Transverse colon (tissue), 3 donors: ENCODE measurements at regions not wholly inside any gene's neighbourhood (a gene's known extent, or its start where the extent isn't known, plus 50 kb on each side); places are given as distances from the start of the nearest gene placed in this dataset.

Experiments
- EP300 ChIP-seq: sonication (generic); formaldehyde crosslinking; IDR thresholded peaks from one replicate; pipeline ENCODE4 v1.6.1; 2017; ENCODE audit warnings: antibody characterized with exemption, low read depth
- POLR2A ChIP-seq: fragments of 450-650 bp; IDR thresholded peaks from one replicate; pipeline ENCODE4 v1.6.1; 2016; ENCODE audit warnings: antibody characterized with exemption, mild to moderate bottlenecking, moderate library complexity
- TF ChIP-seq, protein P1 (sequence below), 5 experiments: fragments of 200-600 bp in 3 of 5; fragments of 450-650 bp in 2 of 5; sonication (generic) in 3 of 5; IDR thresholded peaks; 1 replicate in 2 of 5; 2 replicates in 3 of 5; pipeline ENCODE4 v1.5.1; 2016 to 2017; ENCODE audit warnings: antibody characterized with exemption in 5 of 5, inconsistent platforms in 3 of 5, mild to moderate bottlenecking in 2 of 5, moderate library complexity in 1 of 5

DNA sequence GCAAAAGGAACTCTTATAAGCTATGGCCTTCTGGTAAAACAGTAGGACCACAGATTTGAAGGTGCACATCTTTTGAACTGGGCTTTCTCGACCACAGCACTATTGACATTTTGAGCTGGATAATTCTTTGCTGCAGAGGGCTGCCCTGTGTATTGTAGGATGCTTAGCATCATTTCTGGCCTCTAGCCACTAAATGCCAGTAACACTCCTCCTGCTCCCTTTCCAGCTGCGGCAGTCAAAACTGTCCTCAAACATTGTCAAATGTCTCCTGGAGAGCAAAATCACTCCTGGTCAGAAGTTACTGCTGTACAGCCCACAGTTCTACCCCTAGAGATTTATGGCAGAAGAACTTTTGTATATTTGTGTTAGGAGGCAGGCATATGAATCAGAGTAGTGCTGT lies 836.7 kb downstream of the PLA2G4A start:
- TF ChIP-seq, protein P1, sequence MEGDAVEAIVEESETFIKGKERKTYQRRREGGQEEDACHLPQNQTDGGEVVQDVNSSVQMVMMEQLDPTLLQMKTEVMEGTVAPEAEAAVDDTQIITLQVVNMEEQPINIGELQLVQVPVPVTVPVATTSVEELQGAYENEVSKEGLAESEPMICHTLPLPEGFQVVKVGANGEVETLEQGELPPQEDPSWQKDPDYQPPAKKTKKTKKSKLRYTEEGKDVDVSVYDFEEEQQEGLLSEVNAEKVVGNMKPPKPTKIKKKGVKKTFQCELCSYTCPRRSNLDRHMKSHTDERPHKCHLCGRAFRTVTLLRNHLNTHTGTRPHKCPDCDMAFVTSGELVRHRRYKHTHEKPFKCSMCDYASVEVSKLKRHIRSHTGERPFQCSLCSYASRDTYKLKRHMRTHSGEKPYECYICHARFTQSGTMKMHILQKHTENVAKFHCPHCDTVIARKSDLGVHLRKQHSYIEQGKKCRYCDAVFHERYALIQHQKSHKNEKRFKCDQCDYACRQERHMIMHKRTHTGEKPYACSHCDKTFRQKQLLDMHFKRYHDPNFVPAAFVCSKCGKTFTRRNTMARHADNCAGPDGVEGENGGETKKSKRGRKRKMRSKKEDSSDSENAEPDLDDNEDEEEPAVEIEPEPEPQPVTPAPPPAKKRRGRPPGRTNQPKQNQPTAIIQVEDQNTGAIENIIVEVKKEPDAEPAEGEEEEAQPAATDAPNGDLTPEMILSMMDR (IDR thresholded peaks at IDR 0.05), result no peak
- TF ChIP-seq POLR2A (no peak), EP300 (no peak)
